ENCODE measurements at regions not wholly inside any gene's neighbourhood (a gene's known extent, or its start where the extent isn't known, plus 50 kb on each side); places are given as distances from the start of the nearest gene placed in this dataset.
"Not testable (repeated sequence)": the region's sequence is repeated elsewhere in the genome, so short reads cannot be mapped to it uniquely, and the experiment has no call there.

DNA sequence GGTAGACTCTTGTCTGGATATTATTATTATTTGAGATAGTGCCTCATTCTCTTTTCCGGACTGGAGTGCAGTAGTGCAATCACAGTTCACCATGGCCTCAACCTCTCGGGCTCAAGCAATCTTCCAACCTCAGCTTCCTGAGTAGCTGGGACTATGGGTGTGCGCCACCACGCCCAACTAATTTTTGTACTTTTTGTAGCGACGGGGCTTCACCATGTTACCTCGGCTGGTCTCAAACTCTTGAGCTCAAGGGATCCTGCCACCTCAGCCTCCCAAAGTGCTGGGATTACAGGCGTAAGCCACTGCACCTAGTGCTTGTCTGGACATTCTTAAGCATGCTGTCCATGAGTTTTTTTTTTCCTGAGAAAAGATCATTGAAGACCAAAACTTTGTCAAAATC, 498.9 kb upstream of the RGS6 start:
- no peak overlapping the region for H3K4me3 ChIP-seq (ENCODE audit: low read depth, low read length)
- DNase-seq (ENCODE audit: low read depth) = no peak
- TF ChIP-seq, protein P1, sequence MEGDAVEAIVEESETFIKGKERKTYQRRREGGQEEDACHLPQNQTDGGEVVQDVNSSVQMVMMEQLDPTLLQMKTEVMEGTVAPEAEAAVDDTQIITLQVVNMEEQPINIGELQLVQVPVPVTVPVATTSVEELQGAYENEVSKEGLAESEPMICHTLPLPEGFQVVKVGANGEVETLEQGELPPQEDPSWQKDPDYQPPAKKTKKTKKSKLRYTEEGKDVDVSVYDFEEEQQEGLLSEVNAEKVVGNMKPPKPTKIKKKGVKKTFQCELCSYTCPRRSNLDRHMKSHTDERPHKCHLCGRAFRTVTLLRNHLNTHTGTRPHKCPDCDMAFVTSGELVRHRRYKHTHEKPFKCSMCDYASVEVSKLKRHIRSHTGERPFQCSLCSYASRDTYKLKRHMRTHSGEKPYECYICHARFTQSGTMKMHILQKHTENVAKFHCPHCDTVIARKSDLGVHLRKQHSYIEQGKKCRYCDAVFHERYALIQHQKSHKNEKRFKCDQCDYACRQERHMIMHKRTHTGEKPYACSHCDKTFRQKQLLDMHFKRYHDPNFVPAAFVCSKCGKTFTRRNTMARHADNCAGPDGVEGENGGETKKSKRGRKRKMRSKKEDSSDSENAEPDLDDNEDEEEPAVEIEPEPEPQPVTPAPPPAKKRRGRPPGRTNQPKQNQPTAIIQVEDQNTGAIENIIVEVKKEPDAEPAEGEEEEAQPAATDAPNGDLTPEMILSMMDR (IDR thresholded peaks at IDR 0.05; ENCODE audit: low read depth, low read length) = no peak
- TF ChIP-seq MYC (IDR thresholded peaks at IDR 0.05; ENCODE audit: low read depth, low read length) (no peak), POLR2A (IDR thresholded peaks at IDR 0.05; ENCODE audit: extremely low read depth, insufficient read length) (no peak)
- TF ChIP-seq, protein P2, sequence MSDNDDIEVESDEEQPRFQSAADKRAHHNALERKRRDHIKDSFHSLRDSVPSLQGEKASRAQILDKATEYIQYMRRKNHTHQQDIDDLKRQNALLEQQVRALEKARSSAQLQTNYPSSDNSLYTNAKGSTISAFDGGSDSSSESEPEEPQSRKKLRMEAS (IDR thresholded peaks at IDR 0.05; ENCODE audit: low read depth, low read length) = no peak

DNA sequence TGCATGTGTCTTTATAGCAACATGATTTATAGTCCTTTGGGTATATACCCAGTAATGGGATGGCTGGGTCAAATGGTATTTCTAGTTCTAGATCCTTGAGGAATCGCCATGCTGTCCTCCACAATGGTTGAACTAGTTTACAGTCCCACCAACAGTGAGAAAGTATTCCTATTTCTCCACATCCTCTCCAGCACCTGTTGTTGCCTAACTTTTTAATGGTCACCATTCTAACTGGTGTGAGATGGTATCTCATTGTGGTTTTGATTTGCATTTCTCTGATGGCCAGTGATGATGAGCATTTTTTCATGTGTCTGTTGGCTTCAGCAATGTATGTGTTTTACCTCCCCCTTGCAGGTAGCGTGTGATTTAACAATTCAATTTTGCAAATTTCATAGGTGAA, 496.6 kb upstream of the RGS6 start:
- not testable (repeated sequence) for H3K4me3 ChIP-seq (ENCODE audit: low read depth, low read length); DNase-seq (ENCODE audit: low read depth)

DNA sequence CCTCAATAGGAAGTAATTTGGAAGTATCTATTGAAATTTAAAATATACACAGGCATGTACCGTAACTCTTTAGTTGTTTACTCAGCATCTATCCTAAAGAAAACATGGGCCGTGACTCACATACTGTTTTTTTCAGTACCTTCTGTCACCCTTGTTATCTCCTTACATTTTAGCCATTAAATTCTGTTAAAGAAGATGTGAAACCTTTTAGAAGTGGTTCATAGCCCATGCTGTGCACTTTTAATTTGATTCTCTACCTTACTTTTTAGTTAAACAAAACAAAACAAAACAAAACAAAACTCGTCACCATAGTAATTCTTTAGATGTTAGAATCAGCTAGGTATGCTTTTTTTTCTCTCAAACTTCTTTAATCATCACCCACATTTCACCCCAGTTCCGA, 494.4 kb upstream of the RGS6 start:
- no peak for DNase-seq (ENCODE audit: low read depth)
- TF ChIP-seq POLR2A (IDR thresholded peaks at IDR 0.05; ENCODE audit: extremely low read depth, insufficient read length) (no peak), MYC (IDR thresholded peaks at IDR 0.05; ENCODE audit: low read depth, low read length) (no peak)
- TF ChIP-seq, protein P2 (IDR thresholded peaks at IDR 0.05; ENCODE audit: low read depth, low read length) = no peak
- TF ChIP-seq, protein P1 (IDR thresholded peaks at IDR 0.05; ENCODE audit: low read depth, low read length) = no peak
- no peak overlapping the region for H3K4me3 ChIP-seq (ENCODE audit: low read depth, low read length)

DNA sequence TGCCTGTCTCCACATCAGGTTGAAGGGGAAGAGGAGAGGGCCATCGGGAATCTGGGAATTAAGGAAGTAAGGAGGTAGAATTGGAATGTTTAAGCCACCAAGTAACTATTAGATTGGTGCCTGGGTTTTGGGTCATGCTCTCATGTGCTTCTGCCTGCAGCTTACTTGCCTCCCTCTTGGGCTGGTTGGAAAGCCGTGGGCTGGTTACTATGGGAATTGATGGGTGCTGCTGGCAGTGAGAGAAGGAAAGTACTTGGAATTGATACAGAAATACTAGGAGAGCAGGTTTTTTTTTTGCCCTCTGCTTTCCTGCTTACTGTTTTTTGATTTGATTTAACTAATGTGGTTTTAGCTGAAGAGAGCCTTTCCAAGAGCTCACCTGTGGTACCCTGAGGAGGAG, 493.5 kb upstream of the RGS6 start:
- DNase-seq (ENCODE audit: low read depth) = no peak
- TF ChIP-seq, protein P1 (IDR thresholded peaks at IDR 0.05; ENCODE audit: low read depth, low read length) = no peak
- TF ChIP-seq MYC (IDR thresholded peaks at IDR 0.05; ENCODE audit: low read depth, low read length) (no peak), POLR2A (IDR thresholded peaks at IDR 0.05; ENCODE audit: extremely low read depth, insufficient read length) (no peak)
- TF ChIP-seq, protein P2 (IDR thresholded peaks at IDR 0.05; ENCODE audit: low read depth, low read length) = no peak
- H3K4me3 ChIP-seq (ENCODE audit: low read depth, low read length) = no peak overlapping the region

DNA sequence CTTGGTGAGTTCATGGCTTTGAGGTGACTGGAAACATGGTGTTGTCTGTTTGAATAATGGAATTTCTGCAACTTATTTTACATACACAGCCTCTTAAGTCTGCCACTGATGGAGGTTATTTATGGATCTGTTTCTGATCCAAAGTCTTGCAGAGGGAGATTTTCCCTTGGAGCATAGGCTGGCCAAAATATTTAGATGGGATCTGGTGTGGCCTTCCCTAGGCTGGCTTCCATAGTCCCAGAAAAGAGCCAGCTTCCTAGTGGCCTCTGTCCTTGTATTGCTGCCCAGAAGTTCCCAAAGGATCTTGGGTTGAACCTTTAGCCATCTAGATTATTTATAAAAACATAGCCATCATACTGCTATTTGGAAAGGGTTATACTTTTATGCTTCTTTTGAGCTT, 491.1 kb upstream of the RGS6 start:
- TF ChIP-seq, protein P1 (IDR thresholded peaks at IDR 0.05; ENCODE audit: low read depth, low read length) = no peak
- TF ChIP-seq POLR2A (IDR thresholded peaks at IDR 0.05; ENCODE audit: extremely low read depth, insufficient read length) = no peak
- TF ChIP-seq, protein P2 (IDR thresholded peaks at IDR 0.05; ENCODE audit: low read depth, low read length) = no peak
- no peak for TF ChIP-seq MYC (IDR thresholded peaks at IDR 0.05; ENCODE audit: low read depth, low read length)
- DNase-seq (ENCODE audit: low read depth) = no peak
- H3K4me3 ChIP-seq (ENCODE audit: low read depth, low read length) = no peak overlapping the region

DNA sequence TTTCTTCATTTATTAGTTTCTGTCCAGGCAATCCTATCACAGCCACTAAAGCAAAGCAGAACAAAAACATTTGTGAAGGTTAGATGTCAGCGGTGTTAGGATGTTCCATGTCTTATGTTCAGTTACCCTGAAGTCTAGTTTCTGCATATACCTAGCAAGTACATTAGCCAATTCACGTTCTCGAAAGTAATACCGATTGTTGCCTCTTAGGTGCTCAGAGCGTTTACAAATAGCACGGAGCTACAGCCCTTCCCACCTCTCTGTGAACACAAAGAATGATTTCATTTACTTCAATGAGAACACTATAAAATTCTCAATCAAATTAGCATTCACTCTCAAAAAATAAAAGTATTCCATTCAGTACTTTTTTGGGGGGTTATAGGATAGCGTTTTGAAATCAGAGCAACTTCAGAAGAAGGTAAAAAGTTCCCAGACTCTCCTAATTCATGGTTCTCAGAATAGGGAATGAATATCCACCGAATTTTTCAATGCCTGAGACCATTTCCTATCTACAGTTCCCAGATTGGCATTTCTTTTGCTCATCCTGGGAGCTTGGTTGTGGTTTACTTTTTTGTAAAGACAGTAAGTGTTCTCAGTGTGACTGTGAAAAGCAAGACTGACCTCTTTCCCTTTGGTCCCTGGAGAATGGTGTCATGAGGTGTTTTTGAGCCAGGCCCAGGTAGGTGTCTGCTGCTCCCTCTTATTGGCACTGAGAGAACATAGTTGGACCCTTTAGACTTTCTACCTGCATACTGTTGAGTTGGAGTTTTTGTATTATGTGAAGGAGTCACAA, 488.0 kb upstream of the RGS6 start:
- DNase-seq (ENCODE audit: low read depth) = no peak
- no peak overlapping the region for H3K4me3 ChIP-seq (ENCODE audit: low read depth, low read length)
- TF ChIP-seq, protein P2 (IDR thresholded peaks at IDR 0.05; ENCODE audit: low read depth, low read length) = no peak
- TF ChIP-seq, protein P1 (IDR thresholded peaks at IDR 0.05; ENCODE audit: low read depth, low read length) = no peak
- TF ChIP-seq POLR2A (IDR thresholded peaks at IDR 0.05; ENCODE audit: extremely low read depth, insufficient read length) (no peak), MYC (IDR thresholded peaks at IDR 0.05; ENCODE audit: low read depth, low read length) (no peak)

Data from NB4 (cell line).